ENCODE measurements at regions not wholly inside any gene's neighbourhood (a gene's known extent, or its start where the extent isn't known, plus 50 kb on each side); places are given as distances from the start of the nearest gene placed in this dataset.
A peak's percentile ranks its signal among the peaks of the same experiment; 100 is the strongest.

DNA sequence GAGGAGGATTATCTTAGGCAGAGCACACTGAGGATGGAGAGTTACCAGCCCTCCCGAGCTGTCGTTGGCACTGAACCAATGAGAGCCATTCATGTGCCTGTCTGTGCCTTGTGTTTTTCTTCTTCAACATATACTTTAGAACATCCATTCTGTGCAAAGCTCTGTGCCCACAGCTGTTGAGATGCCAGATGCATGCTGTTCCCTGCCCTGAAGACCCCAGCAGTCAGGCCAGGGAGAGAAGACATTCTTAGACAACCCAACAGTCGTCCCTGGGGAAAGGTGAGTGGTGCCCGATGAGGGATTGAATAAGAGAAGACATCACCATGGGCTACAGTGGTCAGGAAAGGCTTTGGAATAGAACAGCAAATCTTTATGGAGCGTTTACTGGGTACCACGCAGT is 114.1 kb downstream of the NRN1 start:
- Mint-ChIP-seq H3K4me3 (peak overlapping the region; percentile 85), H3K36me3 (peaks cover 17% of the 10 kb centered on the region)
- POLR2A ChIA-PET: interaction anchor here (0.6 kb wide), 1 partner anchor 42 kb away, joined by 3 read pairs; no protein-coding TSS in a partner anchor

DNA sequence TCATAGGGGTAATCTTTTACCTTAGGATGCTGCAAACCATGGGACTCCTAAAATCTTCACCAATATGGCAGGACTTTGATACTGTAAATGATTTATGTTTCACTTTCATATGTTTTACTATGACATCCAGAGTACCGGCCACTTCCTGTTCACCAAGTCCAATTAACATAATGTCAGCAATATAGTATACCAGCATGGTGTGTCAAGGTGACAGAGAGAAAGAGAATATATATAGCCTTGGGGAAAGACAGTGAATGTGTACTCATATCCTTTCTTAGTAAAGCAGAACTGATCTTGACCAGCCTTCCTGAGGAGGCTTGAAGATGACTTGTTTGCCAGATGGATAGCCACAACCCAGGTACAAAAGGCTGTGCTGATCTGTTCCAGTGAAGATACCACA is 127.9 kb downstream of the NRN1 start:
- TF ChIP-seq NR2C2 (CRISPR knock-in tag; IDR thresholded peaks at IDR 0.05) (no peak), NR1H2 (CRISPR knock-in tag; IDR thresholded peaks at IDR 0.05) (no peak)
- TF ChIP-seq, protein P1, sequence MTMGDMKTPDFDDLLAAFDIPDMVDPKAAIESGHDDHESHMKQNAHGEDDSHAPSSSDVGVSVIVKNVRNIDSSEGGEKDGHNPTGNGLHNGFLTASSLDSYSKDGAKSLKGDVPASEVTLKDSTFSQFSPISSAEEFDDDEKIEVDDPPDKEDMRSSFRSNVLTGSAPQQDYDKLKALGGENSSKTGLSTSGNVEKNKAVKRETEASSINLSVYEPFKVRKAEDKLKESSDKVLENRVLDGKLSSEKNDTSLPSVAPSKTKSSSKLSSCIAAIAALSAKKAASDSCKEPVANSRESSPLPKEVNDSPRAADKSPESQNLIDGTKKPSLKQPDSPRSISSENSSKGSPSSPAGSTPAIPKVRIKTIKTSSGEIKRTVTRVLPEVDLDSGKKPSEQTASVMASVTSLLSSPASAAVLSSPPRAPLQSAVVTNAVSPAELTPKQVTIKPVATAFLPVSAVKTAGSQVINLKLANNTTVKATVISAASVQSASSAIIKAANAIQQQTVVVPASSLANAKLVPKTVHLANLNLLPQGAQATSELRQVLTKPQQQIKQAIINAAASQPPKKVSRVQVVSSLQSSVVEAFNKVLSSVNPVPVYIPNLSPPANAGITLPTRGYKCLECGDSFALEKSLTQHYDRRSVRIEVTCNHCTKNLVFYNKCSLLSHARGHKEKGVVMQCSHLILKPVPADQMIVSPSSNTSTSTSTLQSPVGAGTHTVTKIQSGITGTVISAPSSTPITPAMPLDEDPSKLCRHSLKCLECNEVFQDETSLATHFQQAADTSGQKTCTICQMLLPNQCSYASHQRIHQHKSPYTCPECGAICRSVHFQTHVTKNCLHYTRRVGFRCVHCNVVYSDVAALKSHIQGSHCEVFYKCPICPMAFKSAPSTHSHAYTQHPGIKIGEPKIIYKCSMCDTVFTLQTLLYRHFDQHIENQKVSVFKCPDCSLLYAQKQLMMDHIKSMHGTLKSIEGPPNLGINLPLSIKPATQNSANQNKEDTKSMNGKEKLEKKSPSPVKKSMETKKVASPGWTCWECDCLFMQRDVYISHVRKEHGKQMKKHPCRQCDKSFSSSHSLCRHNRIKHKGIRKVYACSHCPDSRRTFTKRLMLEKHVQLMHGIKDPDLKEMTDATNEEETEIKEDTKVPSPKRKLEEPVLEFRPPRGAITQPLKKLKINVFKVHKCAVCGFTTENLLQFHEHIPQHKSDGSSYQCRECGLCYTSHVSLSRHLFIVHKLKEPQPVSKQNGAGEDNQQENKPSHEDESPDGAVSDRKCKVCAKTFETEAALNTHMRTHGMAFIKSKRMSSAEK (CRISPR knock-in tag; IDR thresholded peaks at IDR 0.05; ENCODE audit: borderline replicate concordance): no peak
- TF ChIP-seq, protein P2, sequence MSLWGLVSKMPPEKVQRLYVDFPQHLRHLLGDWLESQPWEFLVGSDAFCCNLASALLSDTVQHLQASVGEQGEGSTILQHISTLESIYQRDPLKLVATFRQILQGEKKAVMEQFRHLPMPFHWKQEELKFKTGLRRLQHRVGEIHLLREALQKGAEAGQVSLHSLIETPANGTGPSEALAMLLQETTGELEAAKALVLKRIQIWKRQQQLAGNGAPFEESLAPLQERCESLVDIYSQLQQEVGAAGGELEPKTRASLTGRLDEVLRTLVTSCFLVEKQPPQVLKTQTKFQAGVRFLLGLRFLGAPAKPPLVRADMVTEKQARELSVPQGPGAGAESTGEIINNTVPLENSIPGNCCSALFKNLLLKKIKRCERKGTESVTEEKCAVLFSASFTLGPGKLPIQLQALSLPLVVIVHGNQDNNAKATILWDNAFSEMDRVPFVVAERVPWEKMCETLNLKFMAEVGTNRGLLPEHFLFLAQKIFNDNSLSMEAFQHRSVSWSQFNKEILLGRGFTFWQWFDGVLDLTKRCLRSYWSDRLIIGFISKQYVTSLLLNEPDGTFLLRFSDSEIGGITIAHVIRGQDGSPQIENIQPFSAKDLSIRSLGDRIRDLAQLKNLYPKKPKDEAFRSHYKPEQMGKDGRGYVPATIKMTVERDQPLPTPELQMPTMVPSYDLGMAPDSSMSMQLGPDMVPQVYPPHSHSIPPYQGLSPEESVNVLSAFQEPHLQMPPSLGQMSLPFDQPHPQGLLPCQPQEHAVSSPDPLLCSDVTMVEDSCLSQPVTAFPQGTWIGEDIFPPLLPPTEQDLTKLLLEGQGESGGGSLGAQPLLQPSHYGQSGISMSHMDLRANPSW (CRISPR knock-in tag; conservative IDR thresholded peaks at IDR 0.05; ENCODE audit: low read depth): no peak
- CTCF ChIA-PET: no interaction called here
- peaks cover 18% of the 10 kb centered on the region for H3K27me3 Mint-ChIP-seq (ENCODE audit: low read depth)
- H3K4me1 Mint-ChIP-seq: no peaks in the 10 kb centered on the region
- no peak overlapping the region for H3K27ac Mint-ChIP-seq
- H3K36me3 Mint-ChIP-seq: no peaks in the 10 kb centered on the region
- DNase-seq (ENCODE audit: low spot score) (no peak), ATAC-seq (no peak)
- H3K9me3 Mint-ChIP-seq: peaks cover 12% of the 10 kb centered on the region
- no peak overlapping the region for H3K4me3 Mint-ChIP-seq
- POLR2A ChIA-PET: no interaction called here

More for the DNA sequence above, 114.1 kb downstream of the NRN1 start:
- CTCF ChIA-PET: interaction anchor here (1.3 kb wide), 1 partner anchor 102 kb away, joined by 3 read pairs; no protein-coding TSS in a partner anchor
- no peak for TF ChIP-seq IRF2 (CRISPR knock-in tag; IDR thresholded peaks at IDR 0.05; ENCODE audit: borderline replicate concordance, low read depth)
- no peak for TF ChIP-seq CREB1 (CRISPR knock-in tag; IDR thresholded peaks at IDR 0.05)
- TF ChIP-seq NR1H2 (CRISPR knock-in tag; IDR thresholded peaks at IDR 0.05): no peak
- no peak for TF ChIP-seq OVOL2 (CRISPR knock-in tag; IDR thresholded peaks at IDR 0.05; ENCODE audit: borderline replicate concordance)
- TF ChIP-seq ZNF121 (CRISPR knock-in tag; IDR thresholded peaks at IDR 0.05): no peak
- TF ChIP-seq, protein P3, sequence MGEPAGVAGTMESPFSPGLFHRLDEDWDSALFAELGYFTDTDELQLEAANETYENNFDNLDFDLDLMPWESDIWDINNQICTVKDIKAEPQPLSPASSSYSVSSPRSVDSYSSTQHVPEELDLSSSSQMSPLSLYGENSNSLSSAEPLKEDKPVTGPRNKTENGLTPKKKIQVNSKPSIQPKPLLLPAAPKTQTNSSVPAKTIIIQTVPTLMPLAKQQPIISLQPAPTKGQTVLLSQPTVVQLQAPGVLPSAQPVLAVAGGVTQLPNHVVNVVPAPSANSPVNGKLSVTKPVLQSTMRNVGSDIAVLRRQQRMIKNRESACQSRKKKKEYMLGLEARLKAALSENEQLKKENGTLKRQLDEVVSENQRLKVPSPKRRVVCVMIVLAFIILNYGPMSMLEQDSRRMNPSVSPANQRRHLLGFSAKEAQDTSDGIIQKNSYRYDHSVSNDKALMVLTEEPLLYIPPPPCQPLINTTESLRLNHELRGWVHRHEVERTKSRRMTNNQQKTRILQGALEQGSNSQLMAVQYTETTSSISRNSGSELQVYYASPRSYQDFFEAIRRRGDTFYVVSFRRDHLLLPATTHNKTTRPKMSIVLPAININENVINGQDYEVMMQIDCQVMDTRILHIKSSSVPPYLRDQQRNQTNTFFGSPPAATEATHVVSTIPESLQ (CRISPR knock-in tag; IDR thresholded peaks at IDR 0.05): no peak
- TF ChIP-seq, protein P4, sequence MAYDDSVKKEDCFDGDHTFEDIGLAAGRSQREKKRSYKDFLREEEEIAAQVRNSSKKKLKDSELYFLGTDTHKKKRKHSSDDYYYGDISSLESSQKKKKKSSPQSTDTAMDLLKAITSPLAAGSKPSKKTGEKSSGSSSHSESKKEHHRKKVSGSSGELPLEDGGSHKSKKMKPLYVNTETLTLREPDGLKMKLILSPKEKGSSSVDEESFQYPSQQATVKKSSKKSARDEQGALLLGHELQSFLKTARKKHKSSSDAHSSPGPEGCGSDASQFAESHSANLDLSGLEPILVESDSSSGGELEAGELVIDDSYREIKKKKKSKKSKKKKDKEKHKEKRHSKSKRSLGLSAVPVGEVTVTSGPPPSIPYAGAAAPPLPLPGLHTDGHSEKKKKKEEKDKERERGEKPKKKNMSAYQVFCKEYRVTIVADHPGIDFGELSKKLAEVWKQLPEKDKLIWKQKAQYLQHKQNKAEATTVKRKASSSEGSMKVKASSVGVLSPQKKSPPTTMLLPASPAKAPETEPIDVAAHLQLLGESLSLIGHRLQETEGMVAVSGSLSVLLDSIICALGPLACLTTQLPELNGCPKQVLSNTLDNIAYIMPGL (CRISPR knock-in tag; IDR thresholded peaks at IDR 0.05): no peak
- TF ChIP-seq, protein P5, sequence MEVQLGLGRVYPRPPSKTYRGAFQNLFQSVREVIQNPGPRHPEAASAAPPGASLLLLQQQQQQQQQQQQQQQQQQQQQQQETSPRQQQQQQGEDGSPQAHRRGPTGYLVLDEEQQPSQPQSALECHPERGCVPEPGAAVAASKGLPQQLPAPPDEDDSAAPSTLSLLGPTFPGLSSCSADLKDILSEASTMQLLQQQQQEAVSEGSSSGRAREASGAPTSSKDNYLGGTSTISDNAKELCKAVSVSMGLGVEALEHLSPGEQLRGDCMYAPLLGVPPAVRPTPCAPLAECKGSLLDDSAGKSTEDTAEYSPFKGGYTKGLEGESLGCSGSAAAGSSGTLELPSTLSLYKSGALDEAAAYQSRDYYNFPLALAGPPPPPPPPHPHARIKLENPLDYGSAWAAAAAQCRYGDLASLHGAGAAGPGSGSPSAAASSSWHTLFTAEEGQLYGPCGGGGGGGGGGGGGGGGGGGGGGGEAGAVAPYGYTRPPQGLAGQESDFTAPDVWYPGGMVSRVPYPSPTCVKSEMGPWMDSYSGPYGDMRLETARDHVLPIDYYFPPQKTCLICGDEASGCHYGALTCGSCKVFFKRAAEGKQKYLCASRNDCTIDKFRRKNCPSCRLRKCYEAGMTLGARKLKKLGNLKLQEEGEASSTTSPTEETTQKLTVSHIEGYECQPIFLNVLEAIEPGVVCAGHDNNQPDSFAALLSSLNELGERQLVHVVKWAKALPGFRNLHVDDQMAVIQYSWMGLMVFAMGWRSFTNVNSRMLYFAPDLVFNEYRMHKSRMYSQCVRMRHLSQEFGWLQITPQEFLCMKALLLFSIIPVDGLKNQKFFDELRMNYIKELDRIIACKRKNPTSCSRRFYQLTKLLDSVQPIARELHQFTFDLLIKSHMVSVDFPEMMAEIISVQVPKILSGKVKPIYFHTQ (CRISPR knock-in tag; IDR thresholded peaks at IDR 0.05): no peak
- TF ChIP-seq MYBL2 (CRISPR knock-in tag; IDR thresholded peaks at IDR 0.05): no peak
- TF ChIP-seq TCF7 (CRISPR knock-in tag; IDR thresholded peaks at IDR 0.05; ENCODE audit: low read depth): no peak
- no peak for TF ChIP-seq GABPB1 (CRISPR knock-in tag; IDR thresholded peaks at IDR 0.05)
- no peak for TF ChIP-seq RELA (CRISPR knock-in tag; IDR thresholded peaks at IDR 0.05; ENCODE audit: borderline replicate concordance)
- no peak for ATAC-seq
- Mint-ChIP-seq H3K27ac (no peak overlapping the region), H3K4me1 (peaks cover 8% of the 10 kb centered on the region), H3K9me3 (peaks cover 13% of the 10 kb centered on the region), H3K27me3 (ENCODE audit: low read depth) (peaks cover 16% of the 10 kb centered on the region)
- DNase-seq (ENCODE audit: low spot score): no peak

Measured in WTC11 (cell line).